PC-9 (cell line): ENCODE measurements at regions not wholly inside any gene's neighbourhood (a gene's known extent, or its start where the extent isn't known, plus 50 kb on each side); places are given as distances from the start of the nearest gene placed in this dataset.

Source experiments
- BruUV-seq: library from RNA; stranded (reverse); fragments of 400-500 nt; replicated peaks from 2 replicates; lab custom pipeline; 2021; lab: Mats Ljungman, UMichigan
- CTCF ChIA-PET: fragments of 300-600 bp; sonication (Branson Sonifier 250); formaldehyde crosslinking; loops from one replicate; lab custom pipeline; 2022; ENCODE audit warnings: antibody characterized with exemption; lab: Charles Lee
- POLR2A ChIA-PET: fragments of 300-600 bp; sonication (Branson Sonifier 250); formaldehyde crosslinking; loops from one replicate; lab custom pipeline; 2022; ENCODE audit warnings: antibody characterized with exemption; ENCODE audit not compliant: unreplicated experiment; lab: Charles Lee
- DNase-seq, 2 experiments: peaks; one replicate each; pipeline versions ENCODE4 v3.0.0 to v3.0.0-alpha.2; 2015 to 2022; ENCODE audit warnings: mixed read lengths in 1 of 2
- H2AFZ ChIP-seq: fragments of 200-600 bp; sonication (generic); 2 replicates; pipeline ENCODE4 v1.8.1; 2017; ENCODE audit warnings: antibody characterized with exemption
- H3F3A ChIP-seq: fragments of 200-600 bp; sonication (generic); 2 replicates; pipeline ENCODE4 v1.8.1; 2017; ENCODE audit warnings: antibody characterized with exemption, mild to moderate bottlenecking, low read depth; ENCODE audit not compliant: insufficient read depth
- H3K27ac ChIP-seq: fragments of 200-600 bp; sonication (generic); 2 replicates; pipeline ENCODE4 v1.6.1; 2016; ENCODE audit warnings: mixed run types
- H3K27me3 ChIP-seq: fragments of 200-600 bp; sonication (generic); 2 replicates; pipeline ENCODE4 v1.6.1; 2016; ENCODE audit warnings: low read depth, mixed run types; ENCODE audit not compliant: insufficient read depth
- H3K36me3 ChIP-seq: fragments of 200-600 bp; sonication (generic); 2 replicates; pipeline ENCODE4 v1.6.1; 2016; ENCODE audit warnings: low read depth, mixed run types
- H3K4me1 ChIP-seq: fragments of 200-600 bp; sonication (generic); replicated peaks from 2 replicates; pipeline ENCODE4 v1.6.1; 2016; ENCODE audit warnings: mixed run types; ENCODE audit not compliant: insufficient read depth
- H3K4me2 ChIP-seq: fragments of 200-600 bp; sonication (generic); 2 replicates; pipeline ENCODE4 v1.6.1; 2017; ENCODE audit warnings: mixed run types
- H3K4me3 ChIP-seq: fragments of 200-600 bp; sonication (generic); 2 replicates; pipeline ENCODE4 v1.6.1; 2016; ENCODE audit warnings: mixed run types
- H3K79me2 ChIP-seq: fragments of 200-600 bp; sonication (generic); 2 replicates; pipeline ENCODE4 v1.6.1; 2017; ENCODE audit warnings: low read depth, mixed run types
- H3K9me2 ChIP-seq: fragments of 200-600 bp; sonication (generic); 2 replicates; pipeline ENCODE4 v1.8.1; 2017; ENCODE audit warnings: mild to moderate bottlenecking; ENCODE audit not compliant: insufficient read depth
- H3K9me3 ChIP-seq: fragments of 200-600 bp; sonication (generic); 2 replicates; pipeline ENCODE4 v1.8.1; 2016; ENCODE audit warnings: low read depth; ENCODE audit not compliant: insufficient read depth
- H4K20me1 ChIP-seq: fragments of 200-600 bp; sonication (generic); 2 replicates; pipeline ENCODE4 v1.8.1; 2017; ENCODE audit not compliant: insufficient read depth
- CTCF ChIP-seq: fragments of 200-600 bp; sonication (generic); conservative IDR thresholded peaks from 2 replicates; pipeline ENCODE4 v1.6.1; 2017; ENCODE audit warnings: mixed run types, antibody characterized with exemption, mild to moderate bottlenecking, moderate library complexity
- EZH2 ChIP-seq: fragments of 200-600 bp; sonication (generic); IDR thresholded peaks from 2 replicates; pipeline ENCODE4 v1.8.0; 2017; ENCODE audit warnings: antibody characterized with exemption, low read depth
- intact Hi-C: fragments of 100-400 bp; cut with micrococcal nuclease; formaldehyde crosslinking; loops from one replicate; pipeline ENCODE4 v1.10.0; 2022; ENCODE audit not compliant: unreplicated experiment

- Histone ChIP-seq H3K79me2 (no peaks in the 10 kb centered on the region), H3K27me3 (no peaks in the 10 kb centered on the region), H3K4me1 (no peaks in the 10 kb centered on the region), H3K4me2 (no peak overlapping the region), H3K4me3 (no peak overlapping the region), H3F3A (peaks cover 2% of the 10 kb centered on the region; the same call in 1 of the 2 replicates), H4K20me1 (no peaks in the 10 kb centered on the region), H3K27ac (no peak overlapping the region), H3K9me3 (no peaks in the 10 kb centered on the region), H2AFZ (no peak overlapping the region), H3K36me3 (no peaks in the 10 kb centered on the region), H3K9me2 (no peaks in the 10 kb centered on the region)
- intact Hi-C loops, result no loop called here
- ChIA-PET CTCF (no interaction called here), POLR2A (no interaction called here)
- TF ChIP-seq EZH2, result no peak
- no peak for TF ChIP-seq CTCF
- no peak for DNase-seq
- BruUV-seq, result no TSS peak
Observed at GRCh38 chr18:1292167-1292566, 387.5 kb downstream of the ADCYAP1 start.

GRCh38 chr18:1294229-1294628, 389.6 kb downstream of the ADCYAP1 start:
- H2AFZ ChIP-seq, result no peak overlapping the region
- H3K4me1 ChIP-seq, result no peaks in the 10 kb centered on the region
- CTCF ChIA-PET, result no interaction called here
- intact Hi-C loops, result no loop called here
- H3K9me2 ChIP-seq, result no peaks in the 10 kb centered on the region
- no peaks in the 10 kb centered on the region for H3K9me3 ChIP-seq
- no peak overlapping the region for H3K4me2 ChIP-seq
- TF ChIP-seq EZH2 (no peak), CTCF (no peak)
- no peak overlapping the region for H3K4me3 ChIP-seq
- no peak overlapping the region for H3K27ac ChIP-seq
- no peaks in the 10 kb centered on the region for H4K20me1 ChIP-seq
- no peaks in the 10 kb centered on the region for H3F3A ChIP-seq
- POLR2A ChIA-PET, result no interaction called here
- H3K27me3 ChIP-seq, result no peaks in the 10 kb centered on the region
- H3K79me2 ChIP-seq, result no peaks in the 10 kb centered on the region
- no peaks in the 10 kb centered on the region for H3K36me3 ChIP-seq
- BruUV-seq, result no TSS peak
- no peak for DNase-seq

GRCh38 chr18:1296237-1296636, 391.6 kb downstream of the ADCYAP1 start:
- no peak overlapping the region for H3K4me3 ChIP-seq
- H3K4me1 ChIP-seq, result no peaks in the 10 kb centered on the region
- no peaks in the 10 kb centered on the region for H3K9me2 ChIP-seq
- no peaks in the 10 kb centered on the region for H3K27me3 ChIP-seq
- intact Hi-C loops, result no loop called here
- H2AFZ ChIP-seq, result no peak overlapping the region
- 0 out of 2 replicates have a peak, but pooled peaks cover 2% of the 10 kb centered on the region for H3K36me3 ChIP-seq
- BruUV-seq, result no TSS peak
- H3K79me2 ChIP-seq, result no peaks in the 10 kb centered on the region
- CTCF ChIA-PET, result no interaction called here
- no peak overlapping the region for H3K27ac ChIP-seq
- H4K20me1 ChIP-seq, result no peaks in the 10 kb centered on the region
- TF ChIP-seq EZH2, result no peak
- no peak for TF ChIP-seq CTCF
- no peaks in the 10 kb centered on the region for H3K9me3 ChIP-seq
- POLR2A ChIA-PET, result no interaction called here
- H3K4me2 ChIP-seq, result no peak overlapping the region
- H3F3A ChIP-seq, result no peaks in the 10 kb centered on the region
- no peak for DNase-seq
